ENCODE measurements at regions not wholly inside any gene's neighbourhood (a gene's known extent, or its start where the extent isn't known, plus 50 kb on each side); places are given as distances from the start of the nearest gene placed in this dataset.

DNA sequence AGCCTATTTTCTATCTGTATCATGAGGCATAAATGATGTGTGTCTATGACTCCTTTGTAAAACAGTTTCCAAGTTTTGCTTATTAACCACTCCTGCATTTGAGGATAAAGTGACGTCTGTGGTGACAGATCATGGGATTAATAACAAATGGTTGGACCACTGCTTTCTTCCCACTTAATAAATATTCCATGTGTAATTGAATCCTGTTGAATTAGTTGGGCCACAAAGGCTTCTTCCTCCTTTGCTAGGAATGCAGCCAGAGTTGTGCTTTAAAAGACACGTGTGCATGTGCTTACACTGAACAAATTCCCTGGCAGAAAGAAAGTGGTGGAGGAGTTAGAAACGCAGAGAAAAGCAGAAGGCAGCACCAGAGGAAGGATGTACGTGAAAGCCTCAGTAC is 150.2 kb downstream of the ACTBL2 start:
- DNase-seq, result no peak

DNA sequence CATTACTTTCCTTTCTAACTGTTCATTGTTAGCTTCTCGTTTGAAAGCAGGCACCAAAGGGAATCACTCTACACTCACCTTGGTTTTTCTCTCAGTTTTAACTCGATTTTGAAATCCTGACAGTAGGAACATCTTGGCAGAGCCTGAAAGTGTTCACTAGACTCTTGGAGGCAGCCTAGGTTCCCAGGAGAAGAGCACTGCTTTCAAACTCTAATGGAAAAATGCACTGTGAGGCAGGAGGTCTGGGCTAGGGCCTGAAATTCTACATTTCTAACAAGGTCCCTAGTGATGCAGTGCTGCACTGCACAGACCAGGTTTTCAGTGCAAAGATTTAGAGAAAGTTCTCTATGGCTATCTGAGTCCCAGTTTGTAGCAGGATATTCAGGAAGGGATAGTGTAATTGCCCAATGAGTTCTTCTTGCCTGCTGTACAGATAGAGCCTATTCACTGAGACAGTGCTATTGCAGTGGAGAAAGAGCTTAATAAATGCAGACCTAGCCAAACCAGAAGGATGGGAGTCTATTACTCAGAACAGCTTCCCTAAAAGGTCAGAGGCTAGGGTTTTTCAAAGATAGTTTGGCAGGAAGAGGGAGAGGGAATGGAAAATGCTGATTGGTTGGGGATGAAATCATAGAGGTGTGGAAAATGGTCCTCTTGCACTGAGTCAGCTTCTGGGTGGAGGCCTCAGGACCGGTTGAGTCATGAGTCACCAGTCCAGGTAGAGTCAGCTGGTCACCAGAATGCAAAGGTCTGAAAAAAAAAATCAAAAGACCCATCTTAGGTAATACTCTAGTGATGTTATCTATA is 153.9 kb downstream of the GPBP1 start:
- DNase-seq, result no peak

DNA sequence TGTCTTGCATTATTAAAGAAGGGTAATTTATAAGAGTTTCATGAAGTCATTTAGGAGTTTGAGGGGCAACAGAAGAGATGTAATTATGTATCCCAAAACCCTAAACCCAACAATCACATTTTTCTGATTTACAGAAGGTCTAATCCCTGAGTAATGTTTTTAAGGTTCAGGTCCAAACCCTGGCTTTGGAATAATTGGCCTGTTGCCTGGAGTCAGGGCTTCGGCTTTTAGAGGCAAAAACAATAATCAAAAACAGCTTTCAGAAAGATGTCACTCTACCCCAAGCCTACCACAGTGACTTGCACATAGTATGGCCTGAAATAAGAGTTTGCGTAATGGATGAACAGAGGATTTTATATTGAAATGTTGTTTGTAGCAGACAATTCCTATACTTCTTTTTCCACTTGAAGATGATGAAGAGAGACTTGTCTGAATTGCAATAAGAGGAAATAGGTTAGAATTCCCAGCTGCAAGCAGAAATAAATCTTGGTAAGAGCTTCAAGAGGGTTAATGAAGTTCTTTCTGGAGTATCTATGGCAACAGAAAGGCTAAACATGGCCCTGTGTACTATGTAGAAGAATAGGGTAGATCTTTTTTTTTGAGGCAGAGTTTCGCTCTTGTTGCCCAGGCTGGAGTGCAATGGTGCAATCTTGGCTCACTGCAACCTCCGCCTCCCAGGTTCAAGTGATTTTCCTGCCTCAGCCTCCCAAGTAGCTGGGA is 152.0 kb downstream of the GPBP1 start:
- no peak for DNase-seq

DNA sequence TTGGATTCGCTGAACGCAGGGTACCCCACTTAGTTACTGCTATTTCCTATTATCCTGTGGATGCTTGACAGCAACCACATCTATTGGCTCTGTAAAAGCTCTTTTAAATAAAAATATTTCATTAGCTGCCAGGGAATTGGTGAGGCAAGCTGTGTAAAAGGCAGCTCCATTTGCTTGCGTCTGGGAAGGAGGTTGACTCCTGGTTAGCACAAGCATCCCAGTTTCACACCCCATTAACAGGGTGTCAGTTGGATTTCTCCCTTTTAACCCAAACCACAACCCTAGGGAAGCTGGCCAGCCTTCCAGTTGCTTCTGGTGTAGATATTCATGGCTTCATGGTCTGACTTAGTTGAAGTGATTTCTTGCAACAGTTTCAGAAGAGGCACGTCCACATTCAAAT is 151.0 kb downstream of the GPBP1 start:
- DNase-seq, result no peak

DNA sequence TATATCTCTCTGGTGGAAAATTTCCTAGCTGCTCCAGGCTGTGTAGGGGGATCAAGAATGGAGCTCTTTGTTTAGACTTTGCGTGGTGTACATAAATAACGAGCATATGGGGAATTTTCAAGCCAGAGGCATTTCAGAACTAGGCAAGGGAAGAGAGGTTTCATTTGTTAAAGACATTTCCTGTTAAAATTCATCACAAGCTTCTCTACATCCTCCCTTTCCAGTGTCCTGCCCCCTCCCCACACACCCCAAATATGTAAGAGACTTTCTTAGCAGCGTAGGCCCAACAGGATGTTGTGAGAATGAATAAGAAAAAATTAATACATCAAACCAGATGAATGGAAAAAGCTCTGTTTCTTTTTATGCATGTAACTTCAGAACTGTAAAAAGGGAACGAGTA is 150.3 kb downstream of the GPBP1 start:
- no peak for DNase-seq

DNA sequence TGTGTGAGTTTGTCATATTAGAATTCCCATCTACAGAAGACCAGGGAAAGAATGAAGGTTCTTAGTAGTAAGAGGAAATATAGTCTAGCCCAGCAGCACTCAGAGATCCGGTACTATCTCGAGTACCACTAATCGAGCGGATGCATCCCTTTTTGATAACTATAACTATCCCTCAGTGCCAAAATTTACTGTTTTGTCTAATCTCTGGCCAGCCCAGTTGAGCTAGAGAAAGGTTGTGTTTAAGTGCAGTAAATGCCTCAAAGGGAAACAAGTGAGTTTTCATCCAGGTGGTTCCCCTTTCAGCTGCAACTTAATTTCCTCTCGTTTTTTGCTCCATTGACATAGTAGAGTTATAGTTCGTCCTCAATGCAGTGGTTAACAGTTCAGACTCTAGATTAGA is 146.7 kb downstream of the GPBP1 start:
- no peak for DNase-seq

DNA sequence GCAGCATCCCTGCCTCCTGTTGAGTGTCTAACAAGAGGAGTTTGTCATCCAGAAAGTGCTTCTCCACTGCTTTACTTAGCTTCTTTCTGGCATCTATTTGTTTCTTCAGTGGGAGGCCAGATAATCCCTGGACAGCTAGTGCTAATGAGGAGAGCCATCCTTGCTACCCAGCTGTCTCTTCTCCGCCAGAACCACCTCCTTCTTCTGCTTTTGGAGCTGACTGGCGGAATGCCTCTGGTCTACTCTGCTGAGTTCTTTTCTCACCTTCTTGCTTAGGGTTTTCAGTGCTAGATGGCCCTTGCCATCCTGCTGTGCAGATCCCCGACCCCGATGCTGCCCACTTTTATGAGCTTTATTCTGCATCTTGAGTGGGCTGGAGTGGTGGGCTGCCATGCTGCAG is 145.8 kb downstream of the GPBP1 start:
- DNase-seq, result no peak

DNA sequence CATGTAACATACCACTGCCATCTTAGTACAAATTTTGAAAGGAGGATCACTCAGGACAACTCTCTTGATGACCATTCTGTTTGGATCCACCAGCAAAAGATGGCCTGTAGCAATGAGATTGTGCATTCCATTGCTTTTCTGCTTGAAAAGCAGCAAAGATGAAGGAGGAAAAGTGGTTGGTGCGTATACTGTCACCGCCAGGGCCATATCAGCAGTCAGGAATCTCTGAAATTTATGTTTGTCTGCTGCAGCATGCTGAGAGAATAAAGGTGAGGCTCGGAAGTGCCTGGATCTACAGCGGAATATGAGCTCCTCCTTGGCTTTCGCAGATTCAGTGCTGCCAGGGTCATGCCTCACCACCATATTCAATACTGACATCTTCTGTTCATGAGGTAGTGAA is 144.4 kb downstream of the GPBP1 start:
- no peak for DNase-seq

DNA sequence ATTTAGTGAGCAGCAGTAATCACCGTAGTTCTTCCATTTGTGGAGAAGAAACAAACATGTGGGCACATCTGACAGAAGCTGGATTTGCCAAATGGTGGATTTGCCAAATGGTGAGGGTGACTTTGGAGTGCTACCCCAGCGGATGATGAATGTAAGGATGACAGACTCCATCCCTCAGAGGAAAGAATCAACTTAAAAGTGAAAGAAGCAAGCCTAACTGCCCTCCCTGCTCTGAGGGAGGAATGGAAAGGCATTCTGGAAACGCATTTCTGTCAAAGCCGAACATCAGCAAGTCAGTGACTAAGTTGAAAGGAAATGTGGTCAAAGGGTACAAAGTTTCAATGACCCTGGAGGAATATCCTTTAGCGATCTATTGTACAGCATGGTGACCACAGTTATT is 143.5 kb downstream of the GPBP1 start:
- no peak for DNase-seq

DNA sequence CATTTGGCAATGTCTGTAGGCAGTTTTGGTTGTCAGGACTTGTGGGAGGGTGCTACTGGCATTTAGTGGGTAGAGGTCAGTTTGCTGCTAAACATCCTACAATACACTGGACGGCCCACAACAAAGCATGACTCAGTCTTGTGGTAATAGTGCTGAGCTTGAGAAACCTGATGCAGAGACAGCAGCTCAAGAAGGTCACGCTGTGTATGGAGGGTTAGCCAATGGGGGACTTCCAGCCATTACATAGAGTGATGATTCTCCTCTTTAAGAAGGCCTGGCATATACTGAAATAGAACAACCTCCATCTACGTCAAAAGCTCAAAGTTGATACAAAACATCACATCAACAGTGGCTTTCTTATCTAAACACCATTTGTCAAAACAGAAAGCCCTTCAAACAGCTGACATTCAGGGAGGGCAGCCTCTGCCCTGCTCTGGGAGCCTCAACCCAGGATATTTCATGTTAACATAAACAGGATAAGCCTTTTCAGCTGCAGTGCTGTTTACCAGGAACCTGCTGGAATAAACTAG is 143.0 kb downstream of the GPBP1 start:
- peak; percentile 1 for DNase-seq

DNA sequence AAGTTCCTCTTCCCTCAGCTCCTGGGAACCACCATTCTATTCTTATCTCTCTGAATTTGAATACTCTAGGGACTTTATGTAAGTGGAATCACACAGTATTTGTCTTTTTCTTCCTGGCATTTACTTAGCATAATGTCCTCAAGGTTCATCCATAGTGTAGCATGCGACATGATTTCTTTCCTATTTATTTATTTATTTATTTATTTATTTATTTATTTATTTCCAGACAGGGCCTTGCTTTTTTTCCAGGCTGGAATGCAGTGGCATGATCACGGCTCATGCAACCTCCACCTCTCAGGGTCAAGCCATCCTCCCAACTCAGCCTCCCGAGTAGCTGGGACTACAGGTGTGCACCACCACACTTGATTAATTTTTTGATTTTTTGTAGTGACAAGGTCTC is 142.1 kb downstream of the GPBP1 start:
- DNase-seq, result no peak

Data from GOT3 (cell line).